Frontal cortex (tissue), 3 donors: ENCODE measurements at regions not wholly inside any gene's neighbourhood (a gene's known extent, or its start where the extent isn't known, plus 50 kb on each side); places are given as distances from the start of the nearest gene placed in this dataset.

ENCODE experiments used
- DNase-seq, 2 donors: peaks; one replicate each; pipeline ENCODE4 v3.0.0; 2012; ENCODE audit warnings: low spot score in 2 of 2
- FAIRE-seq: peaks from 2 replicates; lab custom pipeline; 2012; peaks lifted over from hg19 to GRCh38; lab: Jason Lieb, UNC
- donor health status: control.
- donor health status: control.
- donor health status: control.

GRCh38 chr4:137700751-137701150 lies 168.5 kb upstream of the PCDH18 start:
- DNase-seq (no peak), FAIRE-seq (no peak)

- FAIRE-seq: no peak
Observed at GRCh38 chr4:137700072-137700471, 167.8 kb upstream of the PCDH18 start.

GRCh38 chr4:137694138-137694537 lies 161.8 kb upstream of the PCDH18 start:
- FAIRE-seq: no peak
- no peak for DNase-seq

More at GRCh38 chr4:137700072-137700471, 167.8 kb upstream of the PCDH18 start:
- no peak for DNase-seq

GRCh38 chr4:137693641-137694040 lies 161.3 kb upstream of the PCDH18 start:
- FAIRE-seq: no peak
- DNase-seq: no peak

GRCh38 chr4:137692205-137692604 lies 159.9 kb upstream of the PCDH18 start:
- FAIRE-seq: no peak
- no peak for DNase-seq

- FAIRE-seq: no peak
Observed at GRCh38 chr4:137688651-137689050, 156.4 kb upstream of the PCDH18 start.

GRCh38 chr4:137685357-137685756 lies 153.1 kb upstream of the PCDH18 start:
- DNase-seq: no peak
- FAIRE-seq: no peak

More at GRCh38 chr4:137688651-137689050, 156.4 kb upstream of the PCDH18 start:
- no peak for DNase-seq

GRCh38 chr4:137681081-137681480 lies 148.8 kb upstream of the PCDH18 start:
- FAIRE-seq (no peak), DNase-seq (no peak)

GRCh38 chr4:137678796-137679195 lies 146.5 kb upstream of the PCDH18 start:
- DNase-seq (no peak), FAIRE-seq (no peak)

GRCh38 chr4:137677863-137678262 lies 145.6 kb upstream of the PCDH18 start:
- no peak for DNase-seq

GRCh38 chr4:137676357-137676998 lies 144.2 kb upstream of the PCDH18 start:
- DNase-seq: no peak
- no peak for FAIRE-seq

More at GRCh38 chr4:137677863-137678262, 145.6 kb upstream of the PCDH18 start:
- FAIRE-seq: no peak

GRCh38 chr4:137674066-137674465 lies 141.8 kb upstream of the PCDH18 start:
- DNase-seq: no peak
- no peak for FAIRE-seq

- FAIRE-seq (no peak), DNase-seq (no peak)
Observed at GRCh38 chr4:137668885-137669545, 136.7 kb upstream of the PCDH18 start.

- FAIRE-seq: no peak
Observed at GRCh38 chr4:137664416-137664815, 132.1 kb upstream of the PCDH18 start.

GRCh38 chr4:137664046-137664387 lies 131.7 kb upstream of the PCDH18 start:
- FAIRE-seq (no peak), DNase-seq (no peak)

More at GRCh38 chr4:137664416-137664815, 132.1 kb upstream of the PCDH18 start:
- no peak for DNase-seq

GRCh38 chr4:137663251-137664045 lies 131.2 kb upstream of the PCDH18 start:
- no peak for DNase-seq
- FAIRE-seq: no peak

GRCh38 chr4:137661693-137662092 lies 129.4 kb upstream of the PCDH18 start:
- DNase-seq (no peak), FAIRE-seq (no peak)

- no peak for FAIRE-seq
- no peak for DNase-seq
Observed at GRCh38 chr4:137660211-137660610, 127.9 kb upstream of the PCDH18 start.

- FAIRE-seq (no peak), DNase-seq (no peak)
Observed at GRCh38 chr4:137659431-137659830, 127.1 kb upstream of the PCDH18 start.

- no peak for FAIRE-seq
- no peak for DNase-seq
Observed at GRCh38 chr4:137656661-137657060, 124.4 kb upstream of the PCDH18 start.

GRCh38 chr4:137655302-137655701 lies 123.0 kb upstream of the PCDH18 start:
- DNase-seq (no peak), FAIRE-seq (no peak)
